GM12878 (cell line): ENCODE measurements at regions not wholly inside any gene's neighbourhood (a gene's known extent, or its start where the extent isn't known, plus 50 kb on each side); places are given as distances from the start of the nearest gene placed in this dataset.

Experiments used
- ATAC-seq: fragments of 200-7000 bp; cut with Tn5 transposase; 3 replicates; pipeline ENCODE4 v1.9.1; 2020; ENCODE audit warnings: mild to moderate bottlenecking, moderate library complexity
- BruUV-seq: library from RNA; stranded (reverse); fragments of 400-500 nt; replicated peaks from 2 replicates; lab custom pipeline; 2021; lab: Mats Ljungman, UMichigan
- CTCF ChIA-PET: fragments of 300-600 bp; sonication (Branson Sonifier 250); formaldehyde crosslinking; extraction: SDS; loops from one replicate; lab custom pipeline; 2021; ENCODE audit warnings: inconsistent platforms; lab: Yijun Ruan, JAX
- POLR2A ChIA-PET: fragments of 350-600 bp; formaldehyde crosslinking; extraction: SDS; loops from one replicate; lab custom pipeline; 2021; ENCODE audit warnings: inconsistent platforms; lab: Charles Lee
- RAD21 ChIA-PET: fragments of 300-600 bp; sonication (Branson Sonifier 250); formaldehyde crosslinking; loops from one replicate; lab custom pipeline; 2023; ENCODE audit warnings: antibody characterized with exemption; ENCODE audit not compliant: unreplicated experiment; lab: Charles Lee
- SMC1A ChIA-PET: fragments of 300-600 bp; sonication (Branson Sonifier 250); formaldehyde crosslinking; loops from one replicate; lab custom pipeline; 2023; ENCODE audit not compliant: unreplicated experiment, uncharacterized antibody; lab: Charles Lee
- DNase-seq: peaks from one replicate; pipeline ENCODE4 v3.0.0-alpha.2; 2011; ENCODE audit warnings: low read depth, low spot score
- FAIRE-seq: peaks from 3 replicates; lab custom pipeline; 2011; peaks lifted over from hg19 to GRCh38; lab: Jason Lieb, UNC
- H2AFZ ChIP-seq: 2 replicates; pipeline ENCODE4 v1.6.0; 2011; ENCODE audit warnings: low read depth, low read length, control low read depth; ENCODE audit not compliant: control insufficient read depth
- H3K27ac ChIP-seq: 2 replicates; pipeline ENCODE4 v1.5.1; 2011; ENCODE audit warnings: control low read depth; ENCODE audit not compliant: control insufficient read depth, insufficient read depth
- H3K27me3 ChIP-seq, 2 experiments: replicated peaks in 1 of 2; 2 replicates each; pipeline versions ENCODE4 v1.6.0 to v1.6.1; 2011; ENCODE audit warnings: low read length in 1 of 2; ENCODE audit not compliant: control insufficient read depth in 2 of 2, insufficient read depth in 2 of 2
- H3K36me3 ChIP-seq, 2 experiments: 2 replicates each; pipeline ENCODE4 v1.5.1; 2011; ENCODE audit warnings: low read length in 1 of 2; ENCODE audit not compliant: control insufficient read depth in 2 of 2, insufficient read depth in 2 of 2
- H3K4me1 ChIP-seq: 2 replicates; pipeline ENCODE4 v1.6.1; 2011; ENCODE audit warnings: mild to moderate bottlenecking, low read length, moderate library complexity, mixed read lengths; ENCODE audit not compliant: control insufficient read depth, insufficient read depth
- H3K4me2 ChIP-seq: 2 replicates; pipeline ENCODE4 v1.6.0; 2011; ENCODE audit warnings: control low read depth; ENCODE audit not compliant: control insufficient read depth, insufficient read depth
- H3K4me3 ChIP-seq: fragments of 200-600 bp; sonication (generic); 2 replicates; pipeline ENCODE4 v1.5.1; 2016
- H3K79me2 ChIP-seq: 2 replicates; pipeline ENCODE4 v1.6.0; 2011; ENCODE audit warnings: low read length; ENCODE audit not compliant: control insufficient read depth, insufficient read depth
- H3K9ac ChIP-seq: 2 replicates; pipeline ENCODE4 v1.8.0; 2011; ENCODE audit warnings: low read length, control low read depth, mixed read lengths; ENCODE audit not compliant: control insufficient read depth, insufficient read depth
- H3K9me3 ChIP-seq: replicated peaks from 3 replicates; pipeline ENCODE4 v1.5.1; 2011; ENCODE audit warnings: mild to moderate bottlenecking, low read length; ENCODE audit not compliant: control insufficient read depth, insufficient read depth
- H4K20me1 ChIP-seq: 2 replicates; pipeline ENCODE4 v1.6.0; 2011; ENCODE audit not compliant: control insufficient read depth, insufficient read depth
- CREB1 ChIP-seq: IDR thresholded peaks from 2 replicates; pipeline ENCODE4 v1.6.1; 2012; ENCODE audit warnings: low read depth, mild to moderate bottlenecking, inconsistent platforms
- ESRRA ChIP-seq: IDR thresholded peaks from 2 replicates; pipeline ENCODE4 v1.6.1; 2012; ENCODE audit warnings: mild to moderate bottlenecking, low read length, improper control_type of control experiment
- KDM1A ChIP-seq: fragments of 200-600 bp; sonication (generic); IDR thresholded peaks from 2 replicates; pipeline ENCODE4 v1.6.1; 2016; ENCODE audit warnings: borderline replicate concordance
- MEF2A ChIP-seq: IDR thresholded peaks from 2 replicates; pipeline ENCODE4 v1.6.1; 2011; ENCODE audit warnings: low read depth, mild to moderate bottlenecking, low read length, moderate library complexity; ENCODE audit not compliant: insufficient read depth
- NRF1 ChIP-seq: conservative IDR thresholded peaks from 2 replicates; pipeline ENCODE4 v1.6.1; 2011; ENCODE audit warnings: mild to moderate bottlenecking, low read depth, low read length, improper control_type of control experiment
- PML ChIP-seq: IDR thresholded peaks from 2 replicates; pipeline ENCODE4 v1.6.1; 2012; ENCODE audit warnings: low read length, inconsistent platforms
- POLR2AphosphoS2 ChIP-seq: IDR thresholded peaks from 2 replicates; pipeline ENCODE4 v1.6.1; 2011; ENCODE audit warnings: low read depth, mild to moderate bottlenecking, low read length, improper control_type of control experiment, moderate library complexity
- SMAD1 ChIP-seq: fragments of 450-650 bp; IDR thresholded peaks from 2 replicates; pipeline ENCODE4 v1.6.1; 2018; ENCODE audit warnings: mild to moderate bottlenecking, low read depth; ENCODE audit not compliant: partially characterized antibody
- STAT1 ChIP-seq: fragments of 450-650 bp; conservative IDR thresholded peaks from 2 replicates; pipeline ENCODE4 v1.6.1; 2014; ENCODE audit warnings: antibody characterized with exemption, mild to moderate bottlenecking
- ZBED1 ChIP-seq: IDR thresholded peaks from 2 replicates; pipeline ENCODE4 v1.6.1; 2016; ENCODE audit warnings: borderline replicate concordance
- ZSCAN29 ChIP-seq: fragments of 450-650 bp; IDR thresholded peaks from 2 replicates; pipeline ENCODE4 v1.6.1; 2017; ENCODE audit warnings: mild to moderate bottlenecking, moderate library complexity
- WGBS: methylation state at CpG from one replicate; pipeline ENCODE4 v1.1.6; 2016; ENCODE audit warnings: low lambda C conversion rate; ENCODE audit not compliant: insufficient replicate concordance, insufficient coverage; ENCODE audit errors: missing lambda C conversion rate; 5-methylcytosine and 5-hydroxymethylcytosine counted together
- in situ Hi-C: fragments of 300-500 bp; cut with MboI; formaldehyde crosslinking; loops from 9 replicates; pipeline ENCODE4 v1.14.3; 2018; ENCODE audit warnings: mixed read lengths
- intact Hi-C: fragments of 100-400 bp; cut with micrococcal nuclease; formaldehyde crosslinking; loops from one replicate; pipeline ENCODE4 v1.14.2; 2022; ENCODE audit not compliant: unreplicated experiment
- TF ChIP-seq, protein P1 (sequence below): fragments of 450-650 bp; IDR thresholded peaks from 2 replicates; pipeline ENCODE4 v1.6.1; 2017; ENCODE audit warnings: mild to moderate bottlenecking
- TF ChIP-seq, protein P2 (sequence below): IDR thresholded peaks from 2 replicates; pipeline ENCODE4 v1.6.1; 2012; ENCODE audit warnings: low read depth, low read length, improper control_type of control experiment

DNA sequence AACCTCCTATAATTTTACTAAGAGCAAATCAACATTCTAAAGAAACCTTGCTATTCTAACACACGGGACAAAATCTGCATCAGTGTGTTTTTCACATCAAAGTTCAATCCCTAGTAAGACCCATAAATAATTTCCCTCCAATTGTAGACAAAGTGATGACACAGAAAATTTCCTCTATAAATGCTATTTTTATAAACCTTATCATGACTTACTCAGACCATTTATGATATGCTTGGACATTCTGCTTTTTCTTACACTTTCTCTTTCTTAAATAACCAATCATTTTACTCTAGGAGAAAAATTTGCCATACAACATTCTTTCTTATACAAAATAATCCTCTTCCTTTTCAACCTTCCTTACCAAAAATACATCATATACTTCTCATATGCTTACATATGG, 67.0 kb downstream of the SDR9C7 start:
- SMC1A ChIA-PET: interaction anchor here (1.0 kb wide), 1 partner anchor 13 kb away, joined by 3 read pairs; no protein-coding TSS in a partner anchor
- FAIRE-seq: no peak
- 0% methylated on average over 1 of the region's 1 CpG for WGBS
- CTCF ChIA-PET: no interaction called here
- Histone ChIP-seq H3K36me3 (no peaks in the 10 kb centered on the region), H3K9me3 (peaks cover 9% of the 10 kb centered on the region; the same call in 2 of the 3 replicates), H3K4me1 (no peaks in the 10 kb centered on the region), H3K4me2 (no peak overlapping the region), H3K27ac (no peak overlapping the region), H4K20me1 (no peaks in the 10 kb centered on the region), H3K4me3 (no peak overlapping the region), H3K79me2 (no peaks in the 10 kb centered on the region), H3K9ac (no peak overlapping the region), H2AFZ (no peak overlapping the region), H3K27me3 (no peaks in the 10 kb centered on the region)
- TF ChIP-seq, protein P1, sequence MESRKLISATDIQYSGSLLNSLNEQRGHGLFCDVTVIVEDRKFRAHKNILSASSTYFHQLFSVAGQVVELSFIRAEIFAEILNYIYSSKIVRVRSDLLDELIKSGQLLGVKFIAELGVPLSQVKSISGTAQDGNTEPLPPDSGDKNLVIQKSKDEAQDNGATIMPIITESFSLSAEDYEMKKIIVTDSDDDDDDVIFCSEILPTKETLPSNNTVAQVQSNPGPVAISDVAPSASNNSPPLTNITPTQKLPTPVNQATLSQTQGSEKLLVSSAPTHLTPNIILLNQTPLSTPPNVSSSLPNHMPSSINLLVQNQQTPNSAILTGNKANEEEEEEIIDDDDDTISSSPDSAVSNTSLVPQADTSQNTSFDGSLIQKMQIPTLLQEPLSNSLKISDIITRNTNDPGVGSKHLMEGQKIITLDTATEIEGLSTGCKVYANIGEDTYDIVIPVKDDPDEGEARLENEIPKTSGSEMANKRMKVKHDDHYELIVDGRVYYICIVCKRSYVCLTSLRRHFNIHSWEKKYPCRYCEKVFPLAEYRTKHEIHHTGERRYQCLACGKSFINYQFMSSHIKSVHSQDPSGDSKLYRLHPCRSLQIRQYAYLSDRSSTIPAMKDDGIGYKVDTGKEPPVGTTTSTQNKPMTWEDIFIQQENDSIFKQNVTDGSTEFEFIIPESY: no peak
- TF ChIP-seq SMAD1: no peak
- no peak for TF ChIP-seq ESRRA
- TF ChIP-seq POLR2AphosphoS2: no peak
- TF ChIP-seq, protein P2, sequence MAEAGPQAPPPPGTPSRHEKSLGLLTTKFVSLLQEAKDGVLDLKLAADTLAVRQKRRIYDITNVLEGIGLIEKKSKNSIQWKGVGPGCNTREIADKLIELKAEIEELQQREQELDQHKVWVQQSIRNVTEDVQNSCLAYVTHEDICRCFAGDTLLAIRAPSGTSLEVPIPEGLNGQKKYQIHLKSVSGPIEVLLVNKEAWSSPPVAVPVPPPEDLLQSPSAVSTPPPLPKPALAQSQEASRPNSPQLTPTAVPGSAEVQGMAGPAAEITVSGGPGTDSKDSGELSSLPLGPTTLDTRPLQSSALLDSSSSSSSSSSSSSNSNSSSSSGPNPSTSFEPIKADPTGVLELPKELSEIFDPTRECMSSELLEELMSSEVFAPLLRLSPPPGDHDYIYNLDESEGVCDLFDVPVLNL: no peak
- no peak for TF ChIP-seq ZSCAN29
- no peak for TF ChIP-seq ZBED1
- TF ChIP-seq KDM1A: no peak
- TF ChIP-seq NRF1: no peak
- no peak for TF ChIP-seq CREB1
- TF ChIP-seq PML: no peak
- TF ChIP-seq STAT1: no peak
- no peak for TF ChIP-seq MEF2A
- POLR2A ChIA-PET: no interaction called here
- DNase-seq: no peak
- BruUV-seq: no TSS peak
- RAD21 ChIA-PET: no interaction called here
- ATAC-seq: no peak
- intact Hi-C loops: no loop called here
- in situ Hi-C loops: no loop called here
